Ishikawa (cell line): ENCODE measurements at regions not wholly inside any gene's neighbourhood (a gene's known extent, or its start where the extent isn't known, plus 50 kb on each side); places are given as distances from the start of the nearest gene placed in this dataset.

Source experiments
- CEBPB ChIP-seq: IDR thresholded peaks from 2 replicates; pipeline ENCODE4 v1.6.1; 2012
- CREB1 ChIP-seq: IDR thresholded peaks from 2 replicates; pipeline ENCODE4 v1.6.1; 2012; ENCODE audit warnings: low read depth
- EGR1 ChIP-seq: IDR thresholded peaks from 2 replicates; pipeline ENCODE4 v1.6.1; 2012
- EP300 ChIP-seq: IDR thresholded peaks from 2 replicates; pipeline ENCODE4 v1.6.1; 2012; ENCODE audit warnings: borderline replicate concordance
- FOXM1 ChIP-seq: IDR thresholded peaks from 2 replicates; pipeline ENCODE4 v1.6.1; 2012; ENCODE audit warnings: low read depth, borderline replicate concordance
- MAX ChIP-seq: IDR thresholded peaks from 2 replicates; pipeline ENCODE4 v1.6.1; 2012
- NFIC ChIP-seq: IDR thresholded peaks from 2 replicates; pipeline ENCODE4 v1.6.1; 2012
- RAD21 ChIP-seq: IDR thresholded peaks from 2 replicates; pipeline ENCODE4 v1.6.1; 2012; ENCODE audit warnings: low read depth
- TAF1 ChIP-seq: IDR thresholded peaks from 2 replicates; pipeline ENCODE4 v1.6.1; 2012; ENCODE audit warnings: low read depth, mild to moderate bottlenecking
- TCF12 ChIP-seq: IDR thresholded peaks from 2 replicates; pipeline ENCODE4 v1.6.1; 2012; ENCODE audit warnings: low read depth
- TEAD4 ChIP-seq: IDR thresholded peaks from 2 replicates; pipeline ENCODE4 v1.6.1; 2012
- USF1 ChIP-seq: IDR thresholded peaks from 2 replicates; pipeline ENCODE4 v1.6.1; 2012
- YY1 ChIP-seq: IDR thresholded peaks from 2 replicates; pipeline ENCODE4 v1.6.1; 2012; ENCODE audit warnings: low read depth
- ZBTB7A ChIP-seq: IDR thresholded peaks from 2 replicates; pipeline ENCODE4 v1.6.1; 2012; ENCODE audit warnings: low read depth
- TF ChIP-seq, protein P1 (sequence below): IDR thresholded peaks from 2 replicates; pipeline ENCODE4 v1.6.1; 2012; ENCODE audit warnings: low read depth, mild to moderate bottlenecking

GRCh38 chr13:107234319-107235073 is 666.6 kb upstream of the ARGLU1 start:
- TF ChIP-seq TAF1 (no peak), MAX (no peak), CREB1 (no peak), CEBPB (no peak), FOXM1 (no peak), TCF12 (no peak), TEAD4 (no peak), USF1 (no peak), RAD21 (no peak), YY1 (no peak), NFIC (no peak), EP300 (no peak)
- TF ChIP-seq, protein P1, sequence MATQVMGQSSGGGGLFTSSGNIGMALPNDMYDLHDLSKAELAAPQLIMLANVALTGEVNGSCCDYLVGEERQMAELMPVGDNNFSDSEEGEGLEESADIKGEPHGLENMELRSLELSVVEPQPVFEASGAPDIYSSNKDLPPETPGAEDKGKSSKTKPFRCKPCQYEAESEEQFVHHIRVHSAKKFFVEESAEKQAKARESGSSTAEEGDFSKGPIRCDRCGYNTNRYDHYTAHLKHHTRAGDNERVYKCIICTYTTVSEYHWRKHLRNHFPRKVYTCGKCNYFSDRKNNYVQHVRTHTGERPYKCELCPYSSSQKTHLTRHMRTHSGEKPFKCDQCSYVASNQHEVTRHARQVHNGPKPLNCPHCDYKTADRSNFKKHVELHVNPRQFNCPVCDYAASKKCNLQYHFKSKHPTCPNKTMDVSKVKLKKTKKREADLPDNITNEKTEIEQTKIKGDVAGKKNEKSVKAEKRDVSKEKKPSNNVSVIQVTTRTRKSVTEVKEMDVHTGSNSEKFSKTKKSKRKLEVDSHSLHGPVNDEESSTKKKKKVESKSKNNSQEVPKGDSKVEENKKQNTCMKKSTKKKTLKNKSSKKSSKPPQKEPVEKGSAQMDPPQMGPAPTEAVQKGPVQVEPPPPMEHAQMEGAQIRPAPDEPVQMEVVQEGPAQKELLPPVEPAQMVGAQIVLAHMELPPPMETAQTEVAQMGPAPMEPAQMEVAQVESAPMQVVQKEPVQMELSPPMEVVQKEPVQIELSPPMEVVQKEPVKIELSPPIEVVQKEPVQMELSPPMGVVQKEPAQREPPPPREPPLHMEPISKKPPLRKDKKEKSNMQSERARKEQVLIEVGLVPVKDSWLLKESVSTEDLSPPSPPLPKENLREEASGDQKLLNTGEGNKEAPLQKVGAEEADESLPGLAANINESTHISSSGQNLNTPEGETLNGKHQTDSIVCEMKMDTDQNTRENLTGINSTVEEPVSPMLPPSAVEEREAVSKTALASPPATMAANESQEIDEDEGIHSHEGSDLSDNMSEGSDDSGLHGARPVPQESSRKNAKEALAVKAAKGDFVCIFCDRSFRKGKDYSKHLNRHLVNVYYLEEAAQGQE: no peak

GRCh38 chr13:107233541-107233940 is 665.6 kb upstream of the ARGLU1 start:
- TF ChIP-seq TAF1 (no peak), MAX (no peak), FOXM1 (no peak), TEAD4 (no peak), CREB1 (no peak), USF1 (no peak), EGR1 (no peak), NFIC (no peak)
- TF ChIP-seq, protein P1: no peak

- TF ChIP-seq EGR1: no peak
- no peak for TF ChIP-seq CEBPB
- TF ChIP-seq NFIC: no peak
- no peak for TF ChIP-seq MAX
- no peak for TF ChIP-seq RAD21
- no peak for TF ChIP-seq TCF12
- TF ChIP-seq ZBTB7A: no peak
- no peak for TF ChIP-seq EP300
- TF ChIP-seq FOXM1: no peak
- TF ChIP-seq CREB1: no peak
- TF ChIP-seq, protein P1: no peak
- no peak for TF ChIP-seq TEAD4
- no peak for TF ChIP-seq YY1
- TF ChIP-seq TAF1: no peak
- no peak for TF ChIP-seq USF1
Measured at GRCh38 chr13:107231944-107232343, 664.0 kb upstream of the ARGLU1 start.

- TF ChIP-seq EP300 (no peak), EGR1 (no peak), TCF12 (no peak)
Measured at GRCh38 chr13:107223867-107224266, 655.9 kb upstream of the ARGLU1 start.
